ENCODE measurements at regions not wholly inside any gene's neighbourhood (a gene's known extent, or its start where the extent isn't known, plus 50 kb on each side); places are given as distances from the start of the nearest gene placed in this dataset.
"Not testable (repeated sequence)": the region's sequence is repeated elsewhere in the genome, so short reads cannot be mapped to it uniquely, and the experiment has no call there.

DNA sequence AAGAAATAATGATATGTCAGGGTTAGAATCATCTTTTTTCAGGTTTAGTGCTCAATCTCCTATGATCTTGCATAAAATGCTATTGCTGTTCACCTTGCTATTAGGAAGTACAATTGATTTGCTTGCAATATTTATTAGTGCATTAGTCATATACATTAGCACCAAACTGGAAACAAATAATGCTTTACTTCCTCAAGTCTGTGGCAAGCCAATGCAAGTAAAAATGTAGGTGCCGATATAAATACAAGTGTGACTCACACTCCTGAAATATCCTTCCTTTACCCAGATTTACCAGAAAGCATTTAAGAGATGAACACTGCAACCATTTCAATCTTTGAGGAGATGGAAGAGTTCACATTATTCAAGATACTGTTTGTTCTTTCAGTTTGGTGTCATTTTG lies 1487.7 kb upstream of the ADGRL3 start:
- H2AFZ ChIP-seq (ENCODE audit: low read depth, low read length) = no peak overlapping the region
- H3K9me3 ChIP-seq (replicated peaks; ENCODE audit: control insufficient read depth, insufficient read depth, low read length) = no peaks in the 10 kb centered on the region
- no peaks in the 10 kb centered on the region for H3K27me3 ChIP-seq (ENCODE audit: control insufficient read depth in 2 of 2, insufficient read depth in 2 of 2, low read length in 2 of 2)
- no peaks in the 10 kb centered on the region for H3K79me2 ChIP-seq (ENCODE audit: control insufficient read depth, insufficient read depth, low read length)
- no peak overlapping the region for H3K4me2 ChIP-seq (ENCODE audit: insufficient read depth, low read length)
- no peak for TF ChIP-seq MAX (IDR thresholded peaks at IDR 0.05; ENCODE audit: insufficient read depth, insufficient read length)
- H3K4me1 ChIP-seq (ENCODE audit: control insufficient read depth, extremely low read depth, insufficient read depth, low read length) = no peaks in the 10 kb centered on the region
- no TSS peak for BruUV-seq (replicated peaks)
- H4K20me1 ChIP-seq (replicated peaks; ENCODE audit: control insufficient read depth, extremely low read depth, insufficient read depth, low read length) = no peaks in the 10 kb centered on the region
- no peak overlapping the region for H3K9ac ChIP-seq (replicated peaks; ENCODE audit: extremely low read depth, insufficient read depth, low read length)
- no peaks in the 10 kb centered on the region for H3K36me3 ChIP-seq (ENCODE audit: control insufficient read depth in 2 of 2, extremely low read depth in 1 of 2, insufficient read depth in 2 of 2, low read length in 2 of 2)
- dilution Hi-C loops (cut with MboI; ENCODE audit: extremely low pct_ligation_motif_present, low sequenced_read_pairs) (no loop called here), intact Hi-C loops (cut with micrococcal nuclease) (no loop called here)
- no peaks in the 10 kb centered on the region for H3K9me1 ChIP-seq (replicated peaks; ENCODE audit: control insufficient read depth, extremely low read depth, insufficient read depth, low read length)
- CTCF ChIA-PET = no interaction called here
- H3K4me3 ChIP-seq (replicated peaks in 1 of 3; ENCODE audit: insufficient read depth in 1 of 3, low read depth in 1 of 3, low read length in 3 of 3) = no peak overlapping the region
- FAIRE-seq = no peak
- H3K27ac ChIP-seq (ENCODE audit: insufficient read depth, low read depth, low read length) = no peak overlapping the region
- no peak for DNase-seq (ENCODE audit: low read depth, low spot score)
- POLR2A ChIA-PET = no interaction called here

GRCh38 chr4:59724286-59724685 lies 1475.8 kb upstream of the ADGRL3 start:
- H3K9me3 ChIP-seq (replicated peaks; ENCODE audit: control insufficient read depth, insufficient read depth, low read length); H3K79me2 ChIP-seq (ENCODE audit: control insufficient read depth, insufficient read depth, low read length); H3K4me1 ChIP-seq (ENCODE audit: control insufficient read depth, extremely low read depth, insufficient read depth, low read length); H3K36me3 ChIP-seq (ENCODE audit: control insufficient read depth in 2 of 2, extremely low read depth in 1 of 2, insufficient read depth in 2 of 2, low read length in 2 of 2); FAIRE-seq; H3K4me3 ChIP-seq (replicated peaks in 1 of 3; ENCODE audit: insufficient read depth in 1 of 3, low read depth in 1 of 3, low read length in 3 of 3); H2AFZ ChIP-seq (ENCODE audit: low read depth, low read length); H3K9me1 ChIP-seq (replicated peaks; ENCODE audit: control insufficient read depth, extremely low read depth, insufficient read depth, low read length); POLR2A ChIA-PET; H3K27me3 ChIP-seq (ENCODE audit: control insufficient read depth in 2 of 2, insufficient read depth in 2 of 2, low read length in 2 of 2); DNase-seq (ENCODE audit: low read depth, low spot score); BruUV-seq (replicated peaks); dilution Hi-C loops (cut with MboI; ENCODE audit: extremely low pct_ligation_motif_present, low sequenced_read_pairs); H3K4me2 ChIP-seq (ENCODE audit: insufficient read depth, low read length); intact Hi-C loops (cut with micrococcal nuclease); H3K9ac ChIP-seq (replicated peaks; ENCODE audit: extremely low read depth, insufficient read depth, low read length); CTCF ChIA-PET; H4K20me1 ChIP-seq (replicated peaks; ENCODE audit: control insufficient read depth, extremely low read depth, insufficient read depth, low read length); H3K27ac ChIP-seq (ENCODE audit: insufficient read depth, low read depth, low read length): not testable (repeated sequence)

- ChIA-PET CTCF (no interaction called here), POLR2A (no interaction called here)
- intact Hi-C loops (cut with micrococcal nuclease) = no loop called here
- no peaks in the 10 kb centered on the region for H3K4me1 ChIP-seq (ENCODE audit: control insufficient read depth, extremely low read depth, insufficient read depth, low read length)
- dilution Hi-C loops (cut with MboI; ENCODE audit: extremely low pct_ligation_motif_present, low sequenced_read_pairs) = no loop called here
- TF ChIP-seq FOS (IDR thresholded peaks at IDR 0.05; ENCODE audit: borderline replicate concordance, insufficient read depth, low read length) = no peak
- TF ChIP-seq, protein P1, sequence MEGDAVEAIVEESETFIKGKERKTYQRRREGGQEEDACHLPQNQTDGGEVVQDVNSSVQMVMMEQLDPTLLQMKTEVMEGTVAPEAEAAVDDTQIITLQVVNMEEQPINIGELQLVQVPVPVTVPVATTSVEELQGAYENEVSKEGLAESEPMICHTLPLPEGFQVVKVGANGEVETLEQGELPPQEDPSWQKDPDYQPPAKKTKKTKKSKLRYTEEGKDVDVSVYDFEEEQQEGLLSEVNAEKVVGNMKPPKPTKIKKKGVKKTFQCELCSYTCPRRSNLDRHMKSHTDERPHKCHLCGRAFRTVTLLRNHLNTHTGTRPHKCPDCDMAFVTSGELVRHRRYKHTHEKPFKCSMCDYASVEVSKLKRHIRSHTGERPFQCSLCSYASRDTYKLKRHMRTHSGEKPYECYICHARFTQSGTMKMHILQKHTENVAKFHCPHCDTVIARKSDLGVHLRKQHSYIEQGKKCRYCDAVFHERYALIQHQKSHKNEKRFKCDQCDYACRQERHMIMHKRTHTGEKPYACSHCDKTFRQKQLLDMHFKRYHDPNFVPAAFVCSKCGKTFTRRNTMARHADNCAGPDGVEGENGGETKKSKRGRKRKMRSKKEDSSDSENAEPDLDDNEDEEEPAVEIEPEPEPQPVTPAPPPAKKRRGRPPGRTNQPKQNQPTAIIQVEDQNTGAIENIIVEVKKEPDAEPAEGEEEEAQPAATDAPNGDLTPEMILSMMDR (IDR thresholded peaks at IDR 0.05; ENCODE audit: extremely low read depth in 1 of 2, insufficient read depth in 1 of 2, low read depth in 1 of 2, low read length in 2 of 2) = no peak
- TF ChIP-seq POLR2A (IDR thresholded peaks at IDR 0.05; ENCODE audit: low read depth, low read length) = no peak
- TF ChIP-seq JUN (IDR thresholded peaks at IDR 0.05; ENCODE audit: borderline replicate concordance, insufficient read depth, insufficient read length, low read depth) = no peak
- TF ChIP-seq POLR2AphosphoS5 (IDR thresholded peaks at IDR 0.05; ENCODE audit: insufficient read depth, low read depth, low read length) = no peak
- no peak for TF ChIP-seq MYC (IDR thresholded peaks at IDR 0.05; ENCODE audit: low read depth, low read length)
- TF ChIP-seq GATA2 (IDR thresholded peaks at IDR 0.05; ENCODE audit: insufficient read depth, insufficient read length, low read depth, low read length) = no peak
- no peak for TF ChIP-seq MAX (IDR thresholded peaks at IDR 0.05; ENCODE audit: insufficient read depth, insufficient read length)
- no peak for TF ChIP-seq EZH2 (IDR thresholded peaks at IDR 0.05; ENCODE audit: borderline replicate concordance, low read depth, low read length, severe bottlenecking)
- no peaks in the 10 kb centered on the region for H3K9me1 ChIP-seq (replicated peaks; ENCODE audit: control insufficient read depth, extremely low read depth, insufficient read depth, low read length)
- H3K79me2 ChIP-seq (ENCODE audit: control insufficient read depth, insufficient read depth, low read length) = no peaks in the 10 kb centered on the region
- no peak overlapping the region for H2AFZ ChIP-seq (ENCODE audit: low read depth, low read length)
- FAIRE-seq (no peak), DNase-seq (ENCODE audit: low read depth, low spot score) (no peak)
- H4K20me1 ChIP-seq (replicated peaks; ENCODE audit: control insufficient read depth, extremely low read depth, insufficient read depth, low read length) = no peaks in the 10 kb centered on the region
- H3K27ac ChIP-seq (ENCODE audit: insufficient read depth, low read depth, low read length) = no peak overlapping the region
- no peak overlapping the region for H3K9ac ChIP-seq (replicated peaks; ENCODE audit: extremely low read depth, insufficient read depth, low read length)
- H3K4me3 ChIP-seq (replicated peaks in 1 of 3; ENCODE audit: insufficient read depth in 1 of 3, low read depth in 1 of 3, low read length in 3 of 3) = no peak overlapping the region
- H3K4me2 ChIP-seq (ENCODE audit: insufficient read depth, low read length) = no peak overlapping the region
- no peaks in the 10 kb centered on the region for H3K36me3 ChIP-seq (ENCODE audit: control insufficient read depth in 2 of 2, extremely low read depth in 1 of 2, insufficient read depth in 2 of 2, low read length in 2 of 2)
- BruUV-seq (replicated peaks) = no TSS peak
- H3K9me3 ChIP-seq (replicated peaks; ENCODE audit: control insufficient read depth, insufficient read depth, low read length) = no peaks in the 10 kb centered on the region
- H3K27me3 ChIP-seq (ENCODE audit: control insufficient read depth in 2 of 2, insufficient read depth in 2 of 2, low read length in 2 of 2) = no peaks in the 10 kb centered on the region
These were observed 1472.4 kb upstream of the ADGRL3 start for GRCh38 chr4:59727745-59728144.
